CD14-positive monocyte (primary cell): ENCODE measurements at regions not wholly inside any gene's neighbourhood (a gene's known extent, or its start where the extent isn't known, plus 50 kb on each side); places are given as distances from the start of the nearest gene placed in this dataset.

Source experiments
- DNase-seq, 3 donors: peaks; one replicate each; pipeline ENCODE4 v3.0.0-alpha.2; 2011 to 2022
- H2AFZ ChIP-seq: 2 replicates; pipeline ENCODE4 v1.6.0; 2012; ENCODE audit warnings: mild to moderate bottlenecking, low read depth, low read length, inconsistent platforms; ENCODE audit not compliant: insufficient read depth, poor library complexity, severe bottlenecking
- H3K27ac ChIP-seq, 2 donors: 1 replicate in 1 of 2; 2 replicates in 1 of 2; pipeline ENCODE4 v1.5.1; 2012 to 2013; ENCODE audit warnings: low read length in 2 of 2, control low read depth in 1 of 2, inconsistent platforms in 1 of 2, low read depth in 1 of 2, mild to moderate bottlenecking in 1 of 2
- H3K27me3 ChIP-seq, 2 donors: one replicate each; pipeline versions ENCODE4 v1.6.0 to v1.6.1; 2011 to 2013; ENCODE audit warnings: low read length in 2 of 2; ENCODE audit not compliant: control insufficient read depth in 2 of 2, insufficient read depth in 2 of 2
- H3K36me3 ChIP-seq, 2 donors: replicated peaks in 1 of 2; 1 replicate in 1 of 2; 2 replicates in 1 of 2; pipeline versions ENCODE4 v1.5.1 to v1.6.1; 2012 to 2013; ENCODE audit warnings: low read length in 2 of 2, control low read depth in 1 of 2, inconsistent platforms in 1 of 2, mild to moderate bottlenecking in 1 of 2; ENCODE audit not compliant: insufficient read depth in 2 of 2, control insufficient read depth in 1 of 2
- H3K4me1 ChIP-seq, 2 donors: 1 replicate in 1 of 2; 2 replicates in 1 of 2; pipeline versions ENCODE4 v1.5.1 to v1.6.1; 2012 to 2013; ENCODE audit warnings: low read length in 2 of 2, control low read depth in 1 of 2, inconsistent platforms in 1 of 2, mild to moderate bottlenecking in 1 of 2, moderate library complexity in 1 of 2; ENCODE audit not compliant: insufficient read depth in 2 of 2, control insufficient read depth in 1 of 2
- H3K4me2 ChIP-seq: replicated peaks from 2 replicates; pipeline ENCODE3; 2012; ENCODE audit warnings: low read length, moderate library complexity, mild to moderate bottlenecking; ENCODE audit not compliant: poor library complexity, severe bottlenecking; ENCODE audit errors: extremely low read depth
- H3K4me3 ChIP-seq, 3 experiments: fragments of 200-600 bp in 1 of 3; sonication (generic) in 1 of 3; replicated peaks in 1 of 3; 1 replicate in 2 of 3; 2 replicates in 1 of 3; pipeline ENCODE4 v1.5.1; 2011 to 2013; ENCODE audit warnings: low read length in 3 of 3, mild to moderate bottlenecking in 3 of 3, control low read depth in 2 of 3, low read depth in 2 of 3, inconsistent platforms in 1 of 3, moderate library complexity in 1 of 3
- H3K79me2 ChIP-seq: 2 replicates; pipeline ENCODE4 v1.6.0; 2012; ENCODE audit warnings: mild to moderate bottlenecking, control low read depth, inconsistent platforms, low read length, moderate library complexity; ENCODE audit not compliant: insufficient read depth
- H3K9ac ChIP-seq: 2 replicates; pipeline ENCODE4 v1.6.0; 2017; ENCODE audit warnings: low read length, mild to moderate bottlenecking; ENCODE audit not compliant: insufficient read depth, poor library complexity, severe bottlenecking
- H3K9me3 ChIP-seq, 2 donors: replicated peaks in 1 of 2; 1 replicate in 1 of 2; 2 replicates in 1 of 2; pipeline versions ENCODE4 v1.5.1 to v1.6.1; 2012 to 2013; ENCODE audit warnings: low read length in 2 of 2, control low read depth in 1 of 2; ENCODE audit not compliant: control insufficient read depth in 1 of 2, insufficient read depth in 1 of 2
- H4K20me1 ChIP-seq: 2 replicates; pipeline ENCODE4 v1.6.0; 2012; ENCODE audit warnings: mild to moderate bottlenecking, low read length, control low read depth, moderate library complexity; ENCODE audit not compliant: insufficient read depth
- H3K27ac Mint-ChIP-seq, 7 donors: one replicate each; pipeline ENCODE4 v1.8.0; 2020; ENCODE audit warnings: mild to moderate bottlenecking in 7 of 7, mixed read lengths in 7 of 7, moderate library complexity in 6 of 7, inconsistent platforms in 2 of 7
- H3K27me3 Mint-ChIP-seq, 3 donors: one replicate each; pipeline ENCODE4 v1.8.0; 2021 to 2022; ENCODE audit warnings: low read depth in 3 of 3, mild to moderate bottlenecking in 3 of 3, mixed read lengths in 3 of 3, moderate library complexity in 3 of 3, inconsistent platforms in 1 of 3
- H3K36me3 Mint-ChIP-seq, 2 donors: one replicate each; pipeline ENCODE4 v1.8.0; 2020; ENCODE audit warnings: mixed read lengths in 2 of 2, inconsistent platforms in 1 of 2, mild to moderate bottlenecking in 1 of 2
- H3K4me1 Mint-ChIP-seq: one replicate; pipeline ENCODE4 v1.8.0; 2020; ENCODE audit warnings: mild to moderate bottlenecking, mixed read lengths
- H3K4me3 Mint-ChIP-seq, 2 donors: one replicate each; pipeline ENCODE4 v1.8.0; 2020; ENCODE audit warnings: mild to moderate bottlenecking in 2 of 2, mixed read lengths in 2 of 2, moderate library complexity in 1 of 2
- H3K9me3 Mint-ChIP-seq, 7 donors: one replicate each; pipeline ENCODE4 v1.8.0; 2020 to 2022; ENCODE audit warnings: mixed read lengths in 7 of 7, mild to moderate bottlenecking in 6 of 7, moderate library complexity in 6 of 7, inconsistent platforms in 2 of 7
- WGBS: methylation state at CpG from one replicate; pipeline ENCODE4 v1.1.5; 2013; ENCODE audit warnings: missing lambda C conversion rate; ENCODE audit not compliant: insufficient coverage; 5-methylcytosine and 5-hydroxymethylcytosine counted together
- intact Hi-C, 2 donors: fragments of 100-400 bp; cut with micrococcal nuclease; formaldehyde crosslinking; loops; one replicate each; pipeline versions ENCODE4 v1.15.0 to v1.15.1; 2023
- TF ChIP-seq, protein P1 (sequence below): fragments of 200-600 bp; IDR thresholded peaks from one replicate; pipeline ENCODE4 v1.8.0; 2022; ENCODE audit warnings: antibody characterized with exemption, mild to moderate bottlenecking

DNA sequence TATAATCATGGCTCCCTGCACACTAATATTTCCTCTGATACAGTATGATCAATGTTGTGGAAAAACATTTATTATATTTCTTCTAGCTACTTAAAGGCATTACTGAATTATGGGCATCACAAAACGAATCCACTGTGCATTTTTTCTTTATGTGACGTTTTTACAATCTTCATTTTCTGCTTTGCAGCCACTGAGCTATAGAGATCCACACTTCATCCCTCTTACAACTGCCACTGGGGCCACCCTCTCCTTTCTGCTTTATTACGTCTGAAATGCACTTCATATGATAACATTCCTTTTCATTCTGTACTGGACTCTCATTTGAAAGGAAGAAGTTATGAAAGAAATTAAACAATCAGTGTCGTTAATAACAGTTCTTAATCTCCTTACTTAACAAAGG, 394.5 kb upstream of the HNRNPA3 start:
- Histone ChIP-seq H4K20me1 (no peaks in the 10 kb centered on the region), H3K4me1 (no peaks in the 10 kb centered on the region), H3K4me3 (no peak overlapping the region), H3K36me3 (no peaks in the 10 kb centered on the region), H3K27ac (no peak overlapping the region), H2AFZ (no peak overlapping the region), H3K79me2 (no peaks in the 10 kb centered on the region), H3K27me3 (no peaks in the 10 kb centered on the region), H3K9me3 (no peaks in the 10 kb centered on the region), H3K9ac (no peak overlapping the region), H3K4me2 (no peak overlapping the region)
- Mint-ChIP-seq H3K4me1 (peaks cover 2% of the 10 kb centered on the region), H3K4me3 (no peak overlapping the region), H3K36me3 (no peaks in the 10 kb centered on the region), H3K9me3 (no peaks in the 10 kb centered on the region), H3K27me3 (peaks cover 0 to 2% (median 0%) of the 10 kb centered on the region in 3 donors), H3K27ac (no peak overlapping the region)
- DNase-seq, result no peak
- TF ChIP-seq, protein P1, sequence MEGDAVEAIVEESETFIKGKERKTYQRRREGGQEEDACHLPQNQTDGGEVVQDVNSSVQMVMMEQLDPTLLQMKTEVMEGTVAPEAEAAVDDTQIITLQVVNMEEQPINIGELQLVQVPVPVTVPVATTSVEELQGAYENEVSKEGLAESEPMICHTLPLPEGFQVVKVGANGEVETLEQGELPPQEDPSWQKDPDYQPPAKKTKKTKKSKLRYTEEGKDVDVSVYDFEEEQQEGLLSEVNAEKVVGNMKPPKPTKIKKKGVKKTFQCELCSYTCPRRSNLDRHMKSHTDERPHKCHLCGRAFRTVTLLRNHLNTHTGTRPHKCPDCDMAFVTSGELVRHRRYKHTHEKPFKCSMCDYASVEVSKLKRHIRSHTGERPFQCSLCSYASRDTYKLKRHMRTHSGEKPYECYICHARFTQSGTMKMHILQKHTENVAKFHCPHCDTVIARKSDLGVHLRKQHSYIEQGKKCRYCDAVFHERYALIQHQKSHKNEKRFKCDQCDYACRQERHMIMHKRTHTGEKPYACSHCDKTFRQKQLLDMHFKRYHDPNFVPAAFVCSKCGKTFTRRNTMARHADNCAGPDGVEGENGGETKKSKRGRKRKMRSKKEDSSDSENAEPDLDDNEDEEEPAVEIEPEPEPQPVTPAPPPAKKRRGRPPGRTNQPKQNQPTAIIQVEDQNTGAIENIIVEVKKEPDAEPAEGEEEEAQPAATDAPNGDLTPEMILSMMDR, result no peak
- intact Hi-C loops, result no loop called here
- WGBS, result 50% methylated on average over 2 of the region's 4 CpGs

DNA sequence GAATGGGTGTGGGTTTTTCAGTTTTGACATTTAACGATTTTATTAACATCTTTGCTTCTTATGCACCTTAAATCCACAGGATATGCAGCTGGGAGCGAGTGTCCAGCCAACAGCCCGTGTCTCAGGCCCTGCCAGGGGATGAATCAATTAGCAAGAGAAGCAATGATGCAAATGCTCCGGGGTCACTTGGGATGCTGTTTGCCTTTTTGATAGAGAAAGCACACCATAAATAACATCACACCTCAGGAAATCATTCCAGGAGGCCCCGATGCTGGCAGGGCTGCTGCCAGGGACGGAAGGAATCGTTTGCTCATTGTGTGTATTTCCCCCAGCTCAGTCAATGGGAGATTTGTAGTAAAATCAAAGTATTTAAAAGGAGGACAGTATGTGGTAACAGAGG, 394.0 kb upstream of the HNRNPA3 start:
- H3K4me3 Mint-ChIP-seq, result no peak overlapping the region
- Histone ChIP-seq H3K4me2 (no peak overlapping the region), H3K4me1 (no peaks in the 10 kb centered on the region), H3K9me3 (no peaks in the 10 kb centered on the region), H3K9ac (no peak overlapping the region), H3K79me2 (no peaks in the 10 kb centered on the region), H2AFZ (no peak overlapping the region), H3K27me3 (no peaks in the 10 kb centered on the region), H3K36me3 (no peaks in the 10 kb centered on the region), H3K27ac (no peak overlapping the region), H4K20me1 (no peaks in the 10 kb centered on the region), H3K4me3 (no peak overlapping the region)
- TF ChIP-seq, protein P1, result no peak
- intact Hi-C loops, result no loop called here
- H3K4me1 Mint-ChIP-seq, result peaks cover 2% of the 10 kb centered on the region
- no peak for DNase-seq
- peaks cover 0 to 2% (median 0%) of the 10 kb centered on the region in 3 donors for H3K27me3 Mint-ChIP-seq
- H3K9me3 Mint-ChIP-seq, result peaks cover 0 to 2% (median 0%) of the 10 kb centered on the region in 7 donors
- H3K36me3 Mint-ChIP-seq, result no peaks in the 10 kb centered on the region
- H3K27ac Mint-ChIP-seq, result no peak overlapping the region
- WGBS, result 100% methylated on average over 1 of the region's 7 CpGs
